ENCODE measurements at regions not wholly inside any gene's neighbourhood (a gene's known extent, or its start where the extent isn't known, plus 50 kb on each side); places are given as distances from the start of the nearest gene placed in this dataset.

DNA sequence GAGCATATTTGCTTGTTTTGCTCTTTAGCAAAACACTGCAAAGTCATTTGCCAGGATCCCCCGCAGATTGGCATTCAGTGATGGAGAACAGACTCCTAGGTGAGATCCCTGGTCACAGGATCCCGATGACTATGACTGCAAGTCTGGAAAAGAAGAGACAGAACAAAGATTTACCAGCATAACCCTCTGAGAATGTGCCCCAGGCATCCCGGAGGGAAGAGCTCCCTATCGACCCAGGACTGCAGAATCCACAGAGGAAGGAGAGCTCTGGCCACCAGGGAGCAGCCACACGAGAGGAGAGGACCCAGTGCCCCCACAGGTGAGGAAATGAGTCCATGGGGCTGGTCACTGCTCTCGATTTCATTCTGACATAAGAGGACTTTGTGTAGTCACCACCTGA is 105.2 kb downstream of the ZNF280B start:
- ChIA-PET POLR2A (interaction anchor here (0.8 to 1.0 kb wide), 3 partner anchors 8 to 23 kb away, joined by 3 to 6 read pairs (median 3); no protein-coding TSS in a partner anchor), CTCF (ENCODE audit: unreplicated experiment) (interaction anchor here (2.9 kb wide), 1 partner anchor 23 kb away, joined by 8 read pairs; no protein-coding TSS in a partner anchor)
- DNase-seq (ENCODE audit: low spot score), result no peak
- H3K79me2 ChIP-seq (ENCODE audit: insufficient read depth, low read depth, low read length), result no peaks in the 10 kb centered on the region
- peak overlapping the region; percentile 25; the same call in 1 of the 2 replicates for H2AFZ ChIP-seq (ENCODE audit: low read length)
- BruUV-seq (replicated peaks), result no TSS peak
- H4K20me1 ChIP-seq (ENCODE audit: insufficient read depth, low read length), result no peaks in the 10 kb centered on the region
- H3K4me1 ChIP-seq (ENCODE audit: insufficient read depth, low read length, poor library complexity, severe bottlenecking), result peaks cover 80% of the 10 kb centered on the region
- intact Hi-C loops (cut with micrococcal nuclease; ENCODE audit: unreplicated experiment), result no loop called here
- H3K9me2 ChIP-seq (ENCODE audit: insufficient read depth, low read length), result no peaks in the 10 kb centered on the region
- peak overlapping the region; percentile 74 for H3K4me2 ChIP-seq (ENCODE audit: low read length)
- no peak overlapping the region for H3K4me3 ChIP-seq (ENCODE audit: low read depth, low read length, poor library complexity, severe bottlenecking)
- no peaks in the 10 kb centered on the region for H3K36me3 ChIP-seq (ENCODE audit: insufficient read depth, low read length)
- TF ChIP-seq EZH2phosphoT487 (IDR thresholded peaks at IDR 0.05; ENCODE audit: borderline replicate concordance, low read depth, low read length), result no peak
- TF ChIP-seq, protein P1, sequence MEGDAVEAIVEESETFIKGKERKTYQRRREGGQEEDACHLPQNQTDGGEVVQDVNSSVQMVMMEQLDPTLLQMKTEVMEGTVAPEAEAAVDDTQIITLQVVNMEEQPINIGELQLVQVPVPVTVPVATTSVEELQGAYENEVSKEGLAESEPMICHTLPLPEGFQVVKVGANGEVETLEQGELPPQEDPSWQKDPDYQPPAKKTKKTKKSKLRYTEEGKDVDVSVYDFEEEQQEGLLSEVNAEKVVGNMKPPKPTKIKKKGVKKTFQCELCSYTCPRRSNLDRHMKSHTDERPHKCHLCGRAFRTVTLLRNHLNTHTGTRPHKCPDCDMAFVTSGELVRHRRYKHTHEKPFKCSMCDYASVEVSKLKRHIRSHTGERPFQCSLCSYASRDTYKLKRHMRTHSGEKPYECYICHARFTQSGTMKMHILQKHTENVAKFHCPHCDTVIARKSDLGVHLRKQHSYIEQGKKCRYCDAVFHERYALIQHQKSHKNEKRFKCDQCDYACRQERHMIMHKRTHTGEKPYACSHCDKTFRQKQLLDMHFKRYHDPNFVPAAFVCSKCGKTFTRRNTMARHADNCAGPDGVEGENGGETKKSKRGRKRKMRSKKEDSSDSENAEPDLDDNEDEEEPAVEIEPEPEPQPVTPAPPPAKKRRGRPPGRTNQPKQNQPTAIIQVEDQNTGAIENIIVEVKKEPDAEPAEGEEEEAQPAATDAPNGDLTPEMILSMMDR (conservative IDR thresholded peaks at IDR 0.05; ENCODE audit: low read length), result no peak
- no peaks in the 10 kb centered on the region for H3K9me3 ChIP-seq (ENCODE audit: low read length)
- H3K27ac ChIP-seq (ENCODE audit: low read depth, low read length, poor library complexity, severe bottlenecking), result peak overlapping the region; percentile 79

DNA sequence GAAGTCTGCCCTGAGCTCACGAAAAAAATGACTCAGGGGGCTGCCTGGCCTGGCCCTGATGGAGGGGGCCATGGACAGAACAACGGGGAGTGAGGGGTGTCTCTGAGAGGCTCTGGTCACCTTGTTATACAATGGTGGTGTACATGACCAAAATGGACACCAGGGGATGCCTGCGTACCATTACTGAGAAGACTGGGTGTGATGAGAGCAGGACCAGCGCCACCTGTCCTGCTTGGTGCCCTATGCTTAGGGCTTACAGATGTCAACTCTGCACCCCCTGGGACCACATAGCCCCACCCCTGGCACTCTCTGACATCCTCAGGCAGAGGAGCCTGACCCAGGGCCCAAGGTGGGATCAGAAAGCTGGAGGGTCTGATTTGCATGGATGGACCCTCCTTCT is 104.8 kb downstream of the ZNF280B start:
- BruUV-seq (replicated peaks), result no TSS peak
- Histone ChIP-seq H2AFZ (ENCODE audit: low read length) (peak overlapping the region; percentile 22; the same call in 1 of the 2 replicates), H4K20me1 (ENCODE audit: insufficient read depth, low read length) (no peaks in the 10 kb centered on the region), H3K4me1 (ENCODE audit: insufficient read depth, low read length, poor library complexity, severe bottlenecking) (peaks cover 82% of the 10 kb centered on the region), H3K27ac (ENCODE audit: low read depth, low read length, poor library complexity, severe bottlenecking) (peak overlapping the region; percentile 79), H3K9me2 (ENCODE audit: insufficient read depth, low read length) (no peaks in the 10 kb centered on the region), H3K4me2 (ENCODE audit: low read length) (peak overlapping the region; percentile 74), H3K9me3 (ENCODE audit: low read length) (no peaks in the 10 kb centered on the region), H3K4me3 (ENCODE audit: low read depth, low read length, poor library complexity, severe bottlenecking) (no peak overlapping the region), H3K36me3 (ENCODE audit: insufficient read depth, low read length) (no peaks in the 10 kb centered on the region), H3K79me2 (ENCODE audit: insufficient read depth, low read depth, low read length) (no peaks in the 10 kb centered on the region)
- ChIA-PET POLR2A (interaction anchor here (0.8 to 2.2 kb wide), 5 partner anchors 8 to 24 kb away, joined by 3 to 10 read pairs (median 6); no protein-coding TSS in a partner anchor), CTCF (ENCODE audit: unreplicated experiment) (interaction anchor here (1.5 to 2.9 kb wide), 3 partner anchors 19 to 24 kb away, joined by 3 to 10 read pairs (median 8); no protein-coding TSS in a partner anchor)
- intact Hi-C loops (cut with micrococcal nuclease; ENCODE audit: unreplicated experiment), result loop anchor here (2.0 kb wide), 2 partner anchors 47 to 201 kb away; no protein-coding TSS in a partner anchor
- DNase-seq (ENCODE audit: low spot score), result peak; percentile 80
- TF ChIP-seq, protein P1 (conservative IDR thresholded peaks at IDR 0.05; ENCODE audit: low read length), result peak; percentile 60
- no peak for TF ChIP-seq EZH2phosphoT487 (IDR thresholded peaks at IDR 0.05; ENCODE audit: borderline replicate concordance, low read depth, low read length)
